Astrocyte (in vitro differentiated cells and primary cell): ENCODE measurements at regions not wholly inside any gene's neighbourhood (a gene's known extent, or its start where the extent isn't known, plus 50 kb on each side); places are given as distances from the start of the nearest gene placed in this dataset.

Experiments used
- CTCF ChIP-seq: IDR thresholded peaks from 2 replicates; pipeline ENCODE4 v1.5.1; 2011; ENCODE audit warnings: low read depth, mild to moderate bottlenecking, inconsistent platforms, low read length, moderate library complexity; ENCODE audit not compliant: insufficient read depth
- EZH2 ChIP-seq: IDR thresholded peaks from 2 replicates; pipeline ENCODE4 v1.6.1; 2012; ENCODE audit warnings: mild to moderate bottlenecking, low read length, inconsistent platforms; ENCODE audit not compliant: insufficient read depth

GRCh38 chr12:61667676-61668075, 592.5 kb upstream of the USP15 start:
- no peak for TF ChIP-seq CTCF
- TF ChIP-seq EZH2 = no peak
